Stomach (tissue), 8 donors: ENCODE measurements at regions not wholly inside any gene's neighbourhood (a gene's known extent, or its start where the extent isn't known, plus 50 kb on each side); places are given as distances from the start of the nearest gene placed in this dataset.

Source experiments
- DNase-seq, 2 donors: peaks; one replicate each; pipeline versions ENCODE4 v3.0.0 to v3.0.0-alpha.2; 2013 to 2019
- H3K27ac ChIP-seq, 5 donors: fragments of 200-600 bp in 4 of 5; sonication (generic) in 4 of 5; one replicate each; pipeline ENCODE4 v1.5.1; 2013 to 2019; ENCODE audit warnings: mild to moderate bottlenecking in 1 of 5, moderate library complexity in 1 of 5
- H3K27me3 ChIP-seq, 3 donors: fragments of 200-600 bp; sonication (generic); one replicate each; pipeline ENCODE4 v1.5.1; 2017 to 2019; ENCODE audit warnings: mixed run types in 1 of 3
- H3K36me3 ChIP-seq, 4 donors: fragments of 200-600 bp; sonication (generic); 1 replicate in 3 of 4; 2 replicates in 1 of 4; pipeline ENCODE4 v1.5.1; 2016 to 2019
- H3K4me1 ChIP-seq, 4 donors: fragments of 200-600 bp; sonication (generic); one replicate each; pipeline ENCODE4 v1.5.1; 2016 to 2019
- H3K4me3 ChIP-seq, 4 donors: fragments of 200-600 bp; sonication (generic) in 3 of 4; one replicate each; pipeline ENCODE4 v1.5.1; 2016 to 2019; ENCODE audit warnings: mild to moderate bottlenecking in 1 of 4
- H3K9me3 ChIP-seq, 4 donors: fragments of 200-600 bp; sonication (generic); one replicate each; pipeline ENCODE4 v1.5.1; 2016 to 2019
- CTCF ChIP-seq, 7 experiments: fragments of 450-650 bp in 4 of 7; fragments of 200-600 bp in 3 of 7; sonication (generic) in 3 of 7; IDR thresholded peaks; one replicate each; pipeline ENCODE4 v1.5.1; 2016 to 2019; ENCODE audit warnings: antibody characterized with exemption in 7 of 7, control low read depth in 2 of 7, mild to moderate bottlenecking in 1 of 7
- EP300 ChIP-seq: sonication (generic); formaldehyde crosslinking; IDR thresholded peaks from one replicate; pipeline ENCODE4 v1.6.1; 2017; ENCODE audit warnings: antibody characterized with exemption
- POLR2A ChIP-seq, 4 donors: fragments of 450-650 bp; IDR thresholded peaks; one replicate each; pipeline ENCODE4 v1.6.1; 2016; ENCODE audit warnings: antibody characterized with exemption in 4 of 4, control low read depth in 2 of 4, mild to moderate bottlenecking in 1 of 4, moderate library complexity in 1 of 4
- POLR2AphosphoS5 ChIP-seq, 3 donors: sonication (generic); formaldehyde crosslinking; IDR thresholded peaks; one replicate each; pipeline ENCODE4 v1.6.1; 2016; ENCODE audit warnings: antibody characterized with exemption in 3 of 3
- WGBS, 5 donors: extraction: QIAGEN DNeasy Blood & Tissue Kit in 3 of 5; methylation state at CpG; one replicate each; pipeline versions ENCODE4 v1.1.5 to v1.1.7; 2013 to 2018; 5-methylcytosine and 5-hydroxymethylcytosine counted together
- intact Hi-C: fragments of 100-400 bp; cut with DNase I; formaldehyde crosslinking; loops from one replicate; pipeline ENCODE4 v1.15.1; 2023; ENCODE audit warnings: low total_unique reads
- donor health status: healthy with polysubstance abuse.
- donor health status: Bipolar disorder and iron deficiency.
- donor health status: healthy.

DNA sequence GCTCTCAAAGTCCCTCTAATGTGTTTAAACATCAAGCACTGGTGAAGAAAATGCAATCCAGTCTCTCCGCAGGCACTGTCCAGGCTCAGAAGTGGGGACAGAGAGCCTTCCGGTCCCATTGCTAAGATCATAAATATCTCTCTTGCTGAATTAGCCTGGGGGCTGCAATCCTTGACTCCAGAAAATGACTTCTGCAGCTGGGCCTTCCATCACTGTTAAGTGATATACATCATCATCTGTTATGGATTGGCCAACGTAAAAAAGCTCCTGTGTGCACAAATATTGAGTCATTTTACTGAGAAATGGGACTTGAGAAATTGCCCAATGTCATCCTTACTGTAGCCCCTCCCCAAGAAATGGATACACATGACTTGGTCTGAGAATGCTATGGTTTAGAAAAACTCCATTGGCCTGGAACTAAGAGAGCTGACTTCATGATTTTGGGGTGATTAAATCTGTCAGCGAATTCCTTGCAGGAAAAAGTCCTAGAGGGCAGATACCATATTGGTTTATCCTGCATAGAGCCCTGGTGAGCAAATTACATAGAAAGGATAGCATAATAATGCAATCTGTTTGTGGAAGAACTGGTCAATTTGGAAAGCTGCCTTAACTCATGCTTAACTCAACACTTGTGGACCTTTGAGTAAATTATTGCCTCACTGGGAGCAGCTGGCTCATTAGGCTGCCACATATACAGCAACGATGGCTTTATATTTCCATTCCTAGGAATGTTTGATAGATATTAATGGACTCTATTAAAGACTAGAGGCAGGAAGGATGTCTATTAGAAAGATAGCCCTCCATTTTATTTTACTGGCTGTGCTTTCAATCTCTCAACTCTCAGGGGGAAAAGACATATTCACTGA, 346.1 kb downstream of the GBA3 start:
- H3K27ac ChIP-seq: no peak overlapping the region
- no peaks in the 10 kb centered on the region for H3K9me3 ChIP-seq
- no peaks in the 10 kb centered on the region for H3K4me1 ChIP-seq
- no peaks in the 10 kb centered on the region for H3K36me3 ChIP-seq
- no peak for TF ChIP-seq POLR2A (IDR thresholded peaks at IDR 0.05)
- TF ChIP-seq CTCF (IDR thresholded peaks at IDR 0.05): no peak
- no peak for TF ChIP-seq EP300
- no peak for TF ChIP-seq POLR2AphosphoS5 (IDR thresholded peaks at IDR 0.05)
- no peaks in the 10 kb centered on the region for H3K27me3 ChIP-seq
- intact Hi-C loops: no loop called here
- no peak overlapping the region for H3K4me3 ChIP-seq
- WGBS, 5 donors: 61 to 73% (median 70%) methylated on average over 5 of the region's 5 CpGs
- DNase-seq: no peak

DNA sequence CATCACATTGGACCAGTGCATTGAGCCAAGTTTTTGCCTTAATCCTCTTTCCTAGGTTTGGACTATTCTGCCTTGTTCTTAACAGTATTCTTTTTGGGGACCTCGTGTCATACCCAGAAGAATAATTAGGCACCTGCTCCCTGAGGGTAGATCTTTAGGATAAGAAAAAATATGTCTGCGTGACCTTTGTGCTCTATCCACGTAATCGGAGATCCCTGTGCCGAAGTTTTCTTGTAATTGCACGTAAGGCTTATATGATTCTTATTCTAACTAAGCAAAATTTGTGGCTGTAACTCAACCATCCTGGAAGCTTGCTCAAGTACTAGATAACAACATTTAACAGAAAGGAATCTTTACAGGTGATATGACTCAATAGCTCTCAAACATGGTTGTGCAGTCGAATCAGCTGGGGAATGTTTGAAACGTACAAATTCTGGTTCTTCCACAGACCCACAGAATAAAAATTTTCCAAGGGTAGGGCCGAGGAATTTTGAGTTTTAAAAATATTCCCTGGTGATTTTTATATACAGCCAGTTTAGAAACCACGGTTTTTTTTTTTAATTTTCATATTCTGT, 344.3 kb downstream of the GBA3 start:
- intact Hi-C loops: no loop called here
- Histone ChIP-seq H3K9me3 (no peaks in the 10 kb centered on the region), H3K36me3 (no peaks in the 10 kb centered on the region), H3K4me3 (no peak overlapping the region), H3K27ac (no peak overlapping the region), H3K4me1 (no peaks in the 10 kb centered on the region), H3K27me3 (no peaks in the 10 kb centered on the region)
- TF ChIP-seq POLR2AphosphoS5 (IDR thresholded peaks at IDR 0.05) (no peak), POLR2A (IDR thresholded peaks at IDR 0.05) (no peak), EP300 (no peak), CTCF (IDR thresholded peaks at IDR 0.05) (no peak)
- DNase-seq: no peak
- 83 to 87% (median 85%) methylated on average over 10 of the region's 10 CpGs for WGBS, 5 donors

DNA sequence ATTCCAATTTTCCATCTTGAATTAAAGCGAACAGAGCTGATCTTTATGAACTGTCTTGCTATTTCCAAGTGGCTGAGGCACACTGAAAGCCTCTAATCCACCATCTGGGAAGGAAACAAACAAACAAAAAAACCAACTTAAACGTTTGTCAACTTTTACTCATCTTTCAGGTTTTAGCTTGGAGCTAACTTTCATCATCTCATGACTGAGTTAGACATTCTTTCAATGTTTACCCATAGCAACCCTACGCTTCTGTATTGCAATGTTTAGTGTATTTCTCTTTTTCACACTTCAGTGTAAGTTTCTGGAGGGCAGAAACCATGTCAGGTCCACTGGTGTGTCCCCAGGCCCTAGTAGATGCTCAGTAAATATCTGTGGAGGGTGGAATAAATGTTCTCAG, 343.8 kb downstream of the GBA3 start:
- DNase-seq: no peak
- Histone ChIP-seq H3K4me3 (no peak overlapping the region), H3K9me3 (no peaks in the 10 kb centered on the region), H3K27me3 (no peaks in the 10 kb centered on the region), H3K4me1 (no peaks in the 10 kb centered on the region), H3K36me3 (no peaks in the 10 kb centered on the region), H3K27ac (no peak overlapping the region)
- intact Hi-C loops: no loop called here
- TF ChIP-seq POLR2AphosphoS5 (IDR thresholded peaks at IDR 0.05): no peak
- TF ChIP-seq CTCF (IDR thresholded peaks at IDR 0.05): no peak
- 51 to 68% (median 67%) methylated on average over 3 of the region's 3 CpGs for WGBS, 5 donors

- DNase-seq: no peak
- H3K4me1 ChIP-seq: no peaks in the 10 kb centered on the region
- no peaks in the 10 kb centered on the region for H3K9me3 ChIP-seq
- H3K27ac ChIP-seq: no peak overlapping the region
- no peaks in the 10 kb centered on the region for H3K27me3 ChIP-seq
- TF ChIP-seq CTCF (IDR thresholded peaks at IDR 0.05) (no peak), EP300 (no peak), POLR2AphosphoS5 (IDR thresholded peaks at IDR 0.05) (no peak), POLR2A (IDR thresholded peaks at IDR 0.05) (no peak)
- no peak overlapping the region for H3K4me3 ChIP-seq
- intact Hi-C loops: no loop called here
- 73 to 91% (median 82%) methylated on average over 3 of the region's 3 CpGs; no CpG with 5 or more reads in 1 of the 5 donors for WGBS, 5 donors
- H3K36me3 ChIP-seq: no peaks in the 10 kb centered on the region
Measured at GRCh38 chr4:23035521-23036056, 342.9 kb downstream of the GBA3 start.
